ENCODE measurements at regions not wholly inside any gene's neighbourhood (a gene's known extent, or its start where the extent isn't known, plus 50 kb on each side); places are given as distances from the start of the nearest gene placed in this dataset.

- H3K9ac ChIP-seq (replicated peaks; ENCODE audit: extremely low read depth, insufficient read depth, low read length) = no peak overlapping the region
- no peaks in the 10 kb centered on the region for H3K36me3 ChIP-seq (ENCODE audit: control insufficient read depth in 2 of 2, extremely low read depth in 1 of 2, insufficient read depth in 2 of 2, low read length in 2 of 2)
- ChIA-PET CTCF (no interaction called here), POLR2A (no interaction called here)
- H3K4me1 ChIP-seq (ENCODE audit: control insufficient read depth, extremely low read depth, insufficient read depth, low read length) = no peaks in the 10 kb centered on the region
- no peaks in the 10 kb centered on the region for H3K79me2 ChIP-seq (ENCODE audit: control insufficient read depth, insufficient read depth, low read length)
- no peak overlapping the region for H3K4me2 ChIP-seq (ENCODE audit: insufficient read depth, low read length)
- H4K20me1 ChIP-seq (replicated peaks; ENCODE audit: control insufficient read depth, extremely low read depth, insufficient read depth, low read length) = no peaks in the 10 kb centered on the region
- H3K9me1 ChIP-seq (replicated peaks; ENCODE audit: control insufficient read depth, extremely low read depth, insufficient read depth, low read length) = no peaks in the 10 kb centered on the region
- no peak overlapping the region for H2AFZ ChIP-seq (ENCODE audit: low read depth, low read length)
- dilution Hi-C loops (cut with MboI; ENCODE audit: extremely low pct_ligation_motif_present, low sequenced_read_pairs) = no loop called here
- TF ChIP-seq MAX (IDR thresholded peaks at IDR 0.05; ENCODE audit: insufficient read depth, insufficient read length) (no peak), JUN (IDR thresholded peaks at IDR 0.05; ENCODE audit: borderline replicate concordance, insufficient read depth, insufficient read length, low read depth) (no peak), FOS (IDR thresholded peaks at IDR 0.05; ENCODE audit: borderline replicate concordance, insufficient read depth, low read length) (no peak), CTCF (IDR thresholded peaks at IDR 0.05; ENCODE audit: extremely low read depth in 1 of 2, insufficient read depth in 1 of 2, low read depth in 1 of 2, low read length in 2 of 2) (no peak), GATA2 (IDR thresholded peaks at IDR 0.05; ENCODE audit: insufficient read depth, insufficient read length, low read depth, low read length) (no peak), MYC (IDR thresholded peaks at IDR 0.05; ENCODE audit: low read depth, low read length) (no peak), POLR2A (IDR thresholded peaks at IDR 0.05; ENCODE audit: low read depth, low read length) (no peak), POLR2AphosphoS5 (IDR thresholded peaks at IDR 0.05; ENCODE audit: insufficient read depth, low read depth, low read length) (no peak), EZH2 (IDR thresholded peaks at IDR 0.05; ENCODE audit: borderline replicate concordance, low read depth, low read length, severe bottlenecking) (no peak)
- FAIRE-seq (no peak), DNase-seq (ENCODE audit: low read depth, low spot score) (no peak)
- H3K4me3 ChIP-seq (replicated peaks in 1 of 3; ENCODE audit: insufficient read depth in 1 of 3, low read depth in 1 of 3, low read length in 3 of 3) = no peak overlapping the region
- intact Hi-C loops (cut with micrococcal nuclease) = no loop called here
- no peaks in the 10 kb centered on the region for H3K27me3 ChIP-seq (ENCODE audit: control insufficient read depth in 2 of 2, insufficient read depth in 2 of 2, low read length in 2 of 2)
- H3K9me3 ChIP-seq (replicated peaks; ENCODE audit: control insufficient read depth, insufficient read depth, low read length) = no peaks in the 10 kb centered on the region
- H3K27ac ChIP-seq (ENCODE audit: insufficient read depth, low read depth, low read length) = no peak overlapping the region
- BruUV-seq (replicated peaks) = no TSS peak
Observed at GRCh38 chr22:44396727-44397722, 84.3 kb upstream of the SHISAL1 start.

Measured in endothelial cell of umbilical vein (primary cell).